ENCODE measurements at regions not wholly inside any gene's neighbourhood (a gene's known extent, or its start where the extent isn't known, plus 50 kb on each side); places are given as distances from the start of the nearest gene placed in this dataset.

GRCh38 chr18:51649796-51650195 lies 452.3 kb upstream of the MEX3C start:
- H2AFZ ChIP-seq (ENCODE audit: low read depth, low read length, poor library complexity, severe bottlenecking): no peak overlapping the region
- H3K79me2 ChIP-seq (ENCODE audit: insufficient read depth, low read length): no peaks in the 10 kb centered on the region
- no TSS peak for BruUV-seq (replicated peaks)
- no peak overlapping the region for H3K4me2 ChIP-seq (ENCODE audit: low read length)
- H3K9me2 ChIP-seq (ENCODE audit: insufficient read depth): no peaks in the 10 kb centered on the region
- H3K9me3 ChIP-seq (ENCODE audit: control insufficient read depth in 1 of 2, insufficient read depth in 1 of 2, low read depth in 1 of 2, low read length in 2 of 2): 0 out of 4 replicates have a peak, but pooled peaks cover 0 to 4% of the 10 kb centered on the region in 2 experiments
- ChIA-PET RAD21 (ENCODE audit: low non-redundant PET in 1 of 2, low total read pairs in 2 of 2, uncharacterized antibody in 2 of 2, unreplicated experiment in 2 of 2) (no interaction called here), POLR2A (no interaction called here), CTCF (no interaction called here)
- no peaks in the 10 kb centered on the region for H3K27me3 ChIP-seq (ENCODE audit: insufficient read depth, low read length)
- no peak for TF ChIP-seq ELF1 (IDR thresholded peaks at IDR 0.05; ENCODE audit: borderline replicate concordance, low read depth)
- no peak for TF ChIP-seq YY1 (IDR thresholded peaks at IDR 0.05; ENCODE audit: extremely low read depth, insufficient replicate concordance, low read depth, low read length)
- TF ChIP-seq EZH2 (IDR thresholded peaks at IDR 0.05): no peak
- no peak for TF ChIP-seq MAX (IDR thresholded peaks at IDR 0.05)
- TF ChIP-seq SP1 (IDR thresholded peaks at IDR 0.05; ENCODE audit: low read depth): no peak
- no peak for TF ChIP-seq POLR2A (IDR thresholded peaks at IDR 0.05; ENCODE audit: borderline replicate concordance, extremely low read depth, insufficient read depth, insufficient read length)
- no peak for TF ChIP-seq FOSL1 (IDR thresholded peaks at IDR 0.05; ENCODE audit: low read depth)
- intact Hi-C loops (cut with micrococcal nuclease): no loop called here
- ATAC-seq (no peak), DNase-seq (ENCODE audit: low read depth, low spot score) (no peak)
- no peak overlapping the region for H3K27ac ChIP-seq (ENCODE audit: low read depth, low read length)
- no peaks in the 10 kb centered on the region for H3K36me3 ChIP-seq (ENCODE audit: control insufficient read depth in 1 of 2, insufficient read depth in 2 of 2, low read length in 2 of 2)
- H3K4me1 ChIP-seq (ENCODE audit: control insufficient read depth in 1 of 2, insufficient read depth in 2 of 2, low read length in 2 of 2): no peaks in the 10 kb centered on the region
- H4K20me1 ChIP-seq (ENCODE audit: insufficient read depth): no peaks in the 10 kb centered on the region
- H3K9ac ChIP-seq (ENCODE audit: low read length): no peak overlapping the region
- H3K4me3 ChIP-seq (replicated peaks in 1 of 2; ENCODE audit: low read depth in 1 of 2, low read length in 2 of 2): no peak overlapping the region

DNA sequence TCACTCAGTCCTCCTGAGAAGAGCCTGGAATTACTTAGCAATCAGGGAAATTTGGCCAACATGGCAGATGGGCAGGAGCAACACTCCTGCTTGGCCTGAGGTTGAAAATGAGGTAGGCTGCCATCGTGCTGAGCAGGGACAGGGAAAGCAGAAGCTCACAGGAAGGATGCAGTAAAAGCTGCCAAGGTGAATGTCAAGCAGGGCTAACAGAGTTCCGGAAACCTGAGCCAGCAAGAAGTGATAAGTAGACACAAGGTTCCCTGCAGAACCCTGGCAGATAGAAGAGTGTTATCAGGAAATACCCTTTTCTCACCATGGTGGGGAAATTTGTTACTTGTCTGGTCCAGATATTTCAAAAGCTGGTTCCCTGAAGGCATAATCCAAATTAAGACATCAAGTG lies 454.3 kb upstream of the MEX3C start:
- DNase-seq (ENCODE audit: low read depth, low spot score) (no peak), ATAC-seq (no peak)
- Histone ChIP-seq H3K9me2 (ENCODE audit: insufficient read depth) (no peaks in the 10 kb centered on the region), H3K9me3 (ENCODE audit: control insufficient read depth in 1 of 2, insufficient read depth in 1 of 2, low read depth in 1 of 2, low read length in 2 of 2) (0 out of 4 replicates have a peak, but pooled peaks cover 0 to 2% of the 10 kb centered on the region in 2 experiments), H2AFZ (ENCODE audit: low read depth, low read length, poor library complexity, severe bottlenecking) (no peak overlapping the region), H3K9ac (ENCODE audit: low read length) (no peak overlapping the region), H3K4me2 (ENCODE audit: low read length) (no peak overlapping the region), H3K4me1 (ENCODE audit: control insufficient read depth in 1 of 2, insufficient read depth in 2 of 2, low read length in 2 of 2) (no peaks in the 10 kb centered on the region), H3K27me3 (ENCODE audit: insufficient read depth, low read length) (no peaks in the 10 kb centered on the region), H3K79me2 (ENCODE audit: insufficient read depth, low read length) (no peaks in the 10 kb centered on the region), H3K36me3 (ENCODE audit: control insufficient read depth in 1 of 2, insufficient read depth in 2 of 2, low read length in 2 of 2) (no peaks in the 10 kb centered on the region), H3K4me3 (replicated peaks in 1 of 2; ENCODE audit: low read depth in 1 of 2, low read length in 2 of 2) (no peak overlapping the region), H3K27ac (ENCODE audit: low read depth, low read length) (no peak overlapping the region), H4K20me1 (ENCODE audit: insufficient read depth) (no peaks in the 10 kb centered on the region)
- POLR2A ChIA-PET: no interaction called here
- CTCF ChIA-PET: no interaction called here
- RAD21 ChIA-PET (ENCODE audit: low non-redundant PET in 1 of 2, low total read pairs in 2 of 2, uncharacterized antibody in 2 of 2, unreplicated experiment in 2 of 2): no interaction called here
- TF ChIP-seq CBX3 (IDR thresholded peaks at IDR 0.05; ENCODE audit: low read depth) (no peak), CTCF (IDR thresholded peaks at IDR 0.05 in 2 of 3, conservative IDR thresholded peaks at IDR 0.05 in 1 of 3; ENCODE audit: borderline replicate concordance in 1 of 3, insufficient read depth in 1 of 3, low read depth in 2 of 3, low read length in 2 of 3) (no peak), SP1 (IDR thresholded peaks at IDR 0.05; ENCODE audit: low read depth) (no peak), EZH2 (IDR thresholded peaks at IDR 0.05) (no peak), ZFX (IDR thresholded peaks at IDR 0.05) (no peak), POLR2AphosphoS5 (IDR thresholded peaks at IDR 0.05; ENCODE audit: low read depth, low read length) (no peak), EZH2phosphoT487 (IDR thresholded peaks at IDR 0.05; ENCODE audit: borderline replicate concordance) (no peak), JUND (IDR thresholded peaks at IDR 0.05) (no peak)
- intact Hi-C loops (cut with micrococcal nuclease): no loop called here
- no TSS peak for BruUV-seq (replicated peaks)

Measured in HCT116 (cell line).